ENCODE measurements at regions not wholly inside any gene's neighbourhood (a gene's known extent, or its start where the extent isn't known, plus 50 kb on each side); places are given as distances from the start of the nearest gene placed in this dataset.

- H2AFZ ChIP-seq (ENCODE audit: low read depth, low read length): no peak overlapping the region
- no TSS peak for BruUV-seq (replicated peaks)
- no peaks in the 10 kb centered on the region; the same call in 1 of the 2 replicates for H3K9me3 ChIP-seq (replicated peaks; ENCODE audit: control insufficient read depth, insufficient read depth, low read depth, low read length)
- in situ Hi-C loops (cut with MboI) (no loop called here), intact Hi-C loops (cut with micrococcal nuclease) (no loop called here)
- TF ChIP-seq HDAC6 (IDR thresholded peaks at IDR 0.05; ENCODE audit: low read depth, low read length) (no peak), NCOA2 (IDR thresholded peaks at IDR 0.05; ENCODE audit: partially characterized antibody in 2 of 2) (no peak), MED1 (CRISPR knock-in tag; IDR thresholded peaks at IDR 0.05; ENCODE audit: borderline replicate concordance) (no peak), ZBTB8A (IDR thresholded peaks at IDR 0.05; ENCODE audit: partially characterized antibody) (no peak), HMGN3 (IDR thresholded peaks at IDR 0.05; ENCODE audit: borderline replicate concordance, extremely low read depth, insufficient read length, low read depth, low read length) (no peak), ZNF224 (CRISPR knock-in tag; IDR thresholded peaks at IDR 0.05) (no peak), DPF2 (IDR thresholded peaks at IDR 0.05) (no peak), REST (IDR thresholded peaks at IDR 0.05; ENCODE audit: borderline replicate concordance) (no peak), REST (CRISPR knock-in tag; IDR thresholded peaks at IDR 0.05; ENCODE audit: low read depth) (no peak), MCM3 (IDR thresholded peaks at IDR 0.05) (no peak), PTRF (tag; IDR thresholded peaks at IDR 0.05) (no peak), FUS (optimal IDR thresholded peaks at IDR 0.05; ENCODE audit: low read depth, low read length) (no peak), ELK1 (CRISPR knock-in tag; IDR thresholded peaks at IDR 0.05) (no peak), MAFF (IDR thresholded peaks at IDR 0.05; ENCODE audit: low read length) (no peak)
- H3K36me3 ChIP-seq (ENCODE audit: control insufficient read depth, insufficient read depth, low read length): no peaks in the 10 kb centered on the region
- no peak overlapping the region for H3K4me3 ChIP-seq
- no peak for FAIRE-seq
- POLR2A ChIA-PET: no interaction called here
- H3K4me1 ChIP-seq (replicated peaks in 1 of 2; ENCODE audit: control insufficient read depth in 2 of 2, insufficient read depth in 2 of 2, low read length in 2 of 2): no peaks in the 10 kb centered on the region
- H3K9me1 ChIP-seq (ENCODE audit: control insufficient read depth, insufficient read depth, low read length): no peaks in the 10 kb centered on the region
- no peaks in the 10 kb centered on the region for H4K20me1 ChIP-seq (replicated peaks; ENCODE audit: control insufficient read depth, insufficient read depth, low read length)
- no peaks in the 10 kb centered on the region for H3K79me2 ChIP-seq (ENCODE audit: control insufficient read depth, insufficient read depth, low read length)
- CTCF ChIA-PET (ENCODE audit: low intra/inter-chr PET ratio): no interaction called here
- no peak for DNase-seq (ENCODE audit: extremely low read depth in 1 of 4, low spot score in 3 of 4)
- H3K27me3 ChIP-seq (ENCODE audit: control insufficient read depth in 2 of 2, insufficient read depth in 2 of 2, low read length in 2 of 2): no peaks in the 10 kb centered on the region
- no peak overlapping the region for H3K9ac ChIP-seq (ENCODE audit: insufficient read depth in 1 of 2, low read depth in 2 of 2, low read length in 2 of 2)
- H3K27ac ChIP-seq (ENCODE audit: extremely low read depth, low read depth, low read length): no peak overlapping the region
- ATAC-seq: no peak
- H3K4me2 ChIP-seq (ENCODE audit: insufficient read depth, low read length): no peak overlapping the region
These were observed 484.6 kb downstream of the SLCO4C1 start for GRCh38 chr5:101811466-101811865.

Data from K562 (cell line).